Fibroblast of pulmonary artery (primary cell): ENCODE measurements at regions not wholly inside any gene's neighbourhood (a gene's known extent, or its start where the extent isn't known, plus 50 kb on each side); places are given as distances from the start of the nearest gene placed in this dataset.

Source experiments
- DNase-seq: peaks from one replicate; pipeline ENCODE4 v3.0.0-alpha.2; 2010; ENCODE audit warnings: low read depth
- H3K4me3 ChIP-seq: replicated peaks from 2 replicates; pipeline ENCODE4 v1.5.1; 2011; ENCODE audit warnings: low read depth, mild to moderate bottlenecking, control low read depth, low read length, moderate library complexity
- TF ChIP-seq, protein P1 (sequence below): IDR thresholded peaks from 2 replicates; pipeline ENCODE4 v1.5.1; 2011; ENCODE audit warnings: mild to moderate bottlenecking, control low read depth, low read length, inconsistent platforms; ENCODE audit errors: missing control alignments

DNA sequence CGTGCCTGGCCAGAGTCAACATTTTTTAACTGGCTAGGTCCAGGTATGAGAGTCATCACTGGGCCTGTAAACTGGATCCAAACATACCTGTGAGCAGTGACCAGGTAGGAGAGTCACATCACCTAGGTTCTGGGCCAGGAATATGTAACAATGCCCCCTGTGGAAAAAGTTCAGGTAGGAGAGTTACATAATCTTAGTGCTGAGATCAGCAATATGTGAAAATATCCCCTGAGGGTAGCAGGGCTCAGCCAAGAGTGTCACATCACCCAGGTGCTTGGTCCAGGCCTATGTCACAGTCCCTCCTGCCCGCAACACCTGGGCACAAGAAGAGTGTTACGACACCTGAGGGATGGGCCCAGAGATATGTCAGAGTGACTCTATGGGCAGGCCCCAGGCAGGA, 2104.7 kb downstream of the TP53TG3F start:
- TF ChIP-seq, protein P1, sequence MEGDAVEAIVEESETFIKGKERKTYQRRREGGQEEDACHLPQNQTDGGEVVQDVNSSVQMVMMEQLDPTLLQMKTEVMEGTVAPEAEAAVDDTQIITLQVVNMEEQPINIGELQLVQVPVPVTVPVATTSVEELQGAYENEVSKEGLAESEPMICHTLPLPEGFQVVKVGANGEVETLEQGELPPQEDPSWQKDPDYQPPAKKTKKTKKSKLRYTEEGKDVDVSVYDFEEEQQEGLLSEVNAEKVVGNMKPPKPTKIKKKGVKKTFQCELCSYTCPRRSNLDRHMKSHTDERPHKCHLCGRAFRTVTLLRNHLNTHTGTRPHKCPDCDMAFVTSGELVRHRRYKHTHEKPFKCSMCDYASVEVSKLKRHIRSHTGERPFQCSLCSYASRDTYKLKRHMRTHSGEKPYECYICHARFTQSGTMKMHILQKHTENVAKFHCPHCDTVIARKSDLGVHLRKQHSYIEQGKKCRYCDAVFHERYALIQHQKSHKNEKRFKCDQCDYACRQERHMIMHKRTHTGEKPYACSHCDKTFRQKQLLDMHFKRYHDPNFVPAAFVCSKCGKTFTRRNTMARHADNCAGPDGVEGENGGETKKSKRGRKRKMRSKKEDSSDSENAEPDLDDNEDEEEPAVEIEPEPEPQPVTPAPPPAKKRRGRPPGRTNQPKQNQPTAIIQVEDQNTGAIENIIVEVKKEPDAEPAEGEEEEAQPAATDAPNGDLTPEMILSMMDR, result no peak
- no peak for DNase-seq
- H3K4me3 ChIP-seq, result no peak overlapping the region

GRCh38 chr16:35564889-35565288, 2105.5 kb downstream of the TP53TG3F start:
- H3K4me3 ChIP-seq, result no peak overlapping the region
- no peak for DNase-seq
- TF ChIP-seq, protein P1, result no peak

GRCh38 chr16:35565626-35566025, 2106.2 kb downstream of the TP53TG3F start:
- TF ChIP-seq, protein P1, result no peak
- no peak overlapping the region for H3K4me3 ChIP-seq
- DNase-seq, result no peak

DNA sequence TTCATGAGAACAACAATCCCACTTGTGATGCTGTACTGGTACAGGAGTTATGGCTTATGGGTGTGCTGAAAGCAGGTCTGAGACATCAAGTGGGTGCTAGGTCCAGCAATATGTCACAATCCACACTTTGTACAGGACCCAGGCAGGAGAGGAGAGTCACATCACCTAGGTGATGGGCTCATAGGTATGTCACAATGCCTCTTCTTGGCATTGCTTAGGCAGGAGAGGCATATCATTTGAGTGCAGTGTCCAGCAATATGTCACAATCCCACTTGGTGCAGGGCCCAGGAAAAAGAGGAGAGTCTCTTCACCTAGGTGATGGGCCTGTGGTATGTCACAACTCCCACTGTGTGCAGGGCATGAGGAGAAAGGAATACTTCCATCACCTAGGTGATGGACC, 2110.0 kb downstream of the TP53TG3F start:
- H3K4me3 ChIP-seq, result no peak overlapping the region
- TF ChIP-seq, protein P1, result no peak
- DNase-seq, result no peak

GRCh38 chr16:35570946-35571345, 2111.5 kb downstream of the TP53TG3F start:
- TF ChIP-seq, protein P1, result no peak
- no peak for DNase-seq
- no peak overlapping the region for H3K4me3 ChIP-seq

- DNase-seq, result no peak
- H3K4me3 ChIP-seq, result no peak overlapping the region
- TF ChIP-seq, protein P1, result no peak
These were observed 2112.8 kb downstream of the TP53TG3F start for GRCh38 chr16:35572186-35572585.

DNA sequence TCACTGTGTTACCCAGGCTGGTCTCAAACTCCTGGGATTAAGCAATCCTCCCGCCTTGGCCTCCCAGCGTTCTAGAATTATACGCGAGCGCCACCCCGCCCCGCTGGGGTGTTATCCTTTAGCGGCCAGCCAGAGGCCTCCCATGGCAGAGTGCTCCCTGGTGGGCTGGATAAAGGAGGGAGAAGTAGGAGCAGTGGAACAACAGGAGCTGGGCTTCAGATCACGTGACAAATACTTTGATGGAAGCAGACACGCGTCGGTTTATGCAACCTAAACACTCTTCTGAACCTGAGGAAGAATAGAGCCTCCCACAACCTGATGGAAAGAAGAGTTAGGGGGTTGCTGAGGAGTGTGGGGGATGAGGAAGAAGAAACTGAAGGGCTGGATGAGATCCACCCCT, 2114.0 kb downstream of the TP53TG3F start:
- H3K4me3 ChIP-seq, result no peak overlapping the region
- TF ChIP-seq, protein P1, result no peak
- no peak for DNase-seq
